Omental fat pad (tissue), 3 donors: ENCODE measurements at regions not wholly inside any gene's neighbourhood (a gene's known extent, or its start where the extent isn't known, plus 50 kb on each side); places are given as distances from the start of the nearest gene placed in this dataset.

Source experiments
- ATAC-seq: fragments of 150-250 bp; one replicate; pipeline ENCODE4 v1.9.1; 2016; ENCODE audit warnings: mild to moderate bottlenecking, moderate library complexity; ENCODE audit not compliant: low FRiP score
- DNase-seq: peaks from one replicate; pipeline ENCODE4 v3.0.0-alpha.2; 2019; ENCODE audit warnings: low spot score
- TF ChIP-seq, protein P1 (sequence below), 3 donors: fragments of 450-650 bp; IDR thresholded peaks; one replicate each; pipeline ENCODE4 v1.5.1; 2016 to 2017; ENCODE audit warnings: antibody characterized with exemption in 3 of 3, mild to moderate bottlenecking in 3 of 3, moderate library complexity in 2 of 3

DNA sequence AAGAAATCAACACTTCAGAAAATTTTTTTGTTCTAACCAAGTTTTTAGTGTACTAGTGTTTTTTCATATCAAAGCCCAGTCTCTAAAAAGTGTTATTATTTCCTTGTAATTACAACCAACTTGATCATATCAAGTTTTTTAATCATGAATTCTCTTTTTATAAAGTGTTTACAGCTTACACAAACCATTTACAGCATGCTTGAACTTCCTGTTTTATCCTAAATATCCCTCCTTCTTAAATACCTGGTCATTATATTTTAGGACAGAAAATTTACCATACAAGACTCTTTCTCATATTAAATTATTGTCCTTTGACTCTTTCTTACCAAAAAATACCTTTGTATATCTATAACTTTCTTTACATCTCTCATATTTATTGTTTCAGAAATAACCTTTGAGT, 89.4 kb upstream of the NPY2R start:
- DNase-seq (no peak), ATAC-seq (no peak)
- TF ChIP-seq, protein P1, sequence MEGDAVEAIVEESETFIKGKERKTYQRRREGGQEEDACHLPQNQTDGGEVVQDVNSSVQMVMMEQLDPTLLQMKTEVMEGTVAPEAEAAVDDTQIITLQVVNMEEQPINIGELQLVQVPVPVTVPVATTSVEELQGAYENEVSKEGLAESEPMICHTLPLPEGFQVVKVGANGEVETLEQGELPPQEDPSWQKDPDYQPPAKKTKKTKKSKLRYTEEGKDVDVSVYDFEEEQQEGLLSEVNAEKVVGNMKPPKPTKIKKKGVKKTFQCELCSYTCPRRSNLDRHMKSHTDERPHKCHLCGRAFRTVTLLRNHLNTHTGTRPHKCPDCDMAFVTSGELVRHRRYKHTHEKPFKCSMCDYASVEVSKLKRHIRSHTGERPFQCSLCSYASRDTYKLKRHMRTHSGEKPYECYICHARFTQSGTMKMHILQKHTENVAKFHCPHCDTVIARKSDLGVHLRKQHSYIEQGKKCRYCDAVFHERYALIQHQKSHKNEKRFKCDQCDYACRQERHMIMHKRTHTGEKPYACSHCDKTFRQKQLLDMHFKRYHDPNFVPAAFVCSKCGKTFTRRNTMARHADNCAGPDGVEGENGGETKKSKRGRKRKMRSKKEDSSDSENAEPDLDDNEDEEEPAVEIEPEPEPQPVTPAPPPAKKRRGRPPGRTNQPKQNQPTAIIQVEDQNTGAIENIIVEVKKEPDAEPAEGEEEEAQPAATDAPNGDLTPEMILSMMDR (IDR thresholded peaks at IDR 0.05) = no peak

DNA sequence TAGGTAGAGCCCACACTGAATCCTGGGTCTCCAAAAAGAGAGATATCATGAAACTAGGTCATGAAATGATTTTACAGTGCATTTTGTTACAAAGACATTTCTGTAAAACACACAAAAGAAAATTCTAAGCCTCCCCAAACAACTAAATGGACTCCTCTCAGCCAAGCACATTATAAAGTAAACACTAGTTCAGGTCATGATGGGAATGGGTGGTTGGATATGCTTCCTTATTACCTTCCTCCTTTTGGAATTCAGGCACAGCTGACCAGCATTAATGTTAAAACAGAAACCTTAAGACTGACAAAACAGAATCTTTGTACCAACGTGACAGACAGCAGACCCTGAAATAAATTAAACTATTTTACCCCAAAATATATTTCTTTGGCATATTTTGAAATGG, 87.9 kb upstream of the NPY2R start:
- no peak for ATAC-seq
- TF ChIP-seq, protein P1 (IDR thresholded peaks at IDR 0.05) = no peak
- DNase-seq = no peak

DNA sequence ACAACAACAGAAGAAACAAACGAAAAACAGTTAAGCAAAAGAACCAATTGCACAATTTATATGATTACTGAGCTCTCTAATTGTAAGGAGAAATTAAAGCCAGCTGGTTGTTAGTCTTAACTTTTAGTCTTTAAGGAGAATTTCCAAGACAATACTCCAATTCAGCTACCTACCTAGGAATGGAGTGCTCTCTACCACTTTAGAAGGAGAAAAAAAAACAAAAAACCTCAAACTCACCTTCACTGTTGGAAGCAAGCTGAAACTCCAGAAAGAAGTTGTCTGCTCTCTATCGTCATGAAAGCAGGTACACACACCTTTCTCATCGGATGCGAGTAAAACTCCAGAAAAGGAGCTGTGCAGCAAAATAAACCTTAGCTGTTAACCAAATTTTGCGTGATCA, 86.1 kb upstream of the NPY2R start:
- TF ChIP-seq, protein P1 (IDR thresholded peaks at IDR 0.05) = no peak
- ATAC-seq (no peak), DNase-seq (no peak)

DNA sequence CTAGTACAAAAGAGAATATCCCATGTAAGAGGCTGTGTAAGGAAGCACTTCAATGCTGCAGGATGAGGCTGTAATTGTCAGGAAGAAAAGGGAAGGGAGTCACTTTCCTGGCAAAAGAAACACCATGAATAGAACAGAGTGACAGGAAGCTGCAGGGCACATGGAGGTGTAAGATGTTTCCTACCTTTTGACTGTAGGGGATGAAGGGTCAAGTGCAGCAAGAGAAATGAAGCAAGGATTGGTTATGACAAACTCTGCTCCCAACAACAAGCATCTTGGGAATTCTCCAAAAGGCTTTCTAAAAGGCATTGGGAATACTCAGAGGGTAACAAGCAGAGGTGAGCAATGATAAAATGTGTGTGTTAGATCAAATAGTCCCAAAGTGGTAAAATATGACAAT, 74.3 kb upstream of the NPY2R start:
- DNase-seq = no peak
- TF ChIP-seq, protein P1 (IDR thresholded peaks at IDR 0.05) = no peak
- ATAC-seq = no peak

DNA sequence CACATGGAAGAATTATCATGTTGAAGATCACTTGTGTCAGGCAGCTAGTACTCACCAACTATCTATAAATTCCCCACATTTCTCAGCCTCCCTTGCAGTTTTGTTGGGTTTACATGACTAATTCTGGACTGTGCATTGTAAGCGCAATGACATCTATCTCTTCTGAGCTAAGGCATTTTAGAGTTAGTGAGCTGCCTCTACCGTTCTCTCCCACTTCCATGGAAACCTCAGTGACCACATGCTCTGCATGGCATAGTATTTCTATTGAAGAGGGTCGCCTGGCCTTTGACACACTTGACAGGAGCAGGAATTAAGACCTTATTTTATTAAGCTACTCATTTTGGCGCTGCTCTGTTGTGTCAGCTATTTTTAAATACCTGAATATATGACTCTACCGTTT, 67.5 kb upstream of the NPY2R start:
- ATAC-seq = no peak
- TF ChIP-seq, protein P1 (IDR thresholded peaks at IDR 0.05) = no peak
- no peak for DNase-seq

DNA sequence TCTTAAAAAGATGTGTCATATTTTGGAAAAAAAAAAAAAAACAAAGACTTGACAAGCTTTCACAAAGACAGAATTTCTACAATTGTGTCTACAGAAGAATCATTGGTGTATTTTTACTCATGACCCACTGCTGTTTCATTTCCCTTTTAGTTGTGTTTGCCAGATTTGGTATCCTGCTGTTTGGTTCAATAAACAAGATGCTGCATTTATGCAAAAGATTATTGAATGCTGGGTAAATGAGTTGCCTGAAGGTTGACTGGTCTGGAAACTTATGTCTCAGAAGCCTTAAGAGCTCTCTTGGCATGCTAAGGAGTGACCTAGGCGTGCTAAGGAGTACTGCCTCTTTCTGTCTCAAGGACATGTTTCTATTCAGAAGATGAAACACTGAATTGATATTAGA, 64.9 kb upstream of the NPY2R start:
- ATAC-seq = no peak
- no peak for DNase-seq
- TF ChIP-seq, protein P1 (IDR thresholded peaks at IDR 0.05) = no peak
